ENCODE measurements at regions not wholly inside any gene's neighbourhood (a gene's known extent, or its start where the extent isn't known, plus 50 kb on each side); places are given as distances from the start of the nearest gene placed in this dataset.

DNA sequence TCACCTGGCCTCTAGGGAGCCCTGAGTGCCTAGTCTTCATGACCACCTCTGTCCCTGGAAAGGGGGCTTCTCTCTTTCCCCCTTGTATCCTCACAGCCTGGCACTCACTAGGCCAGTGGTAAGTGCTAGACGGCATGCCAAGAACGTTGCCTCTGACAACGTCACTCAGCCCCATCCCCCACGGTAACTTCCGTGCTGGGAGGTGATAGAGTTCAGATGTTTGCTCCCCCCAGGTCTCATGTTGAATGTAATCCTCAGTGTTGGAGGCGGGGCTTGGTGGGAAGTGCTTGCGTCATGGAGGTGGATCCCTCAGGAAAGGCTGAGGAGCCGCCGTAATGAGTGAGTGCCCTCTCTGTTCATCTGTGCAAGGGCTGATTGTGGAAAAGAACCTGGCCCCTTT lies 343.3 kb upstream of the MKI67 start:
- TF ChIP-seq, protein P1, sequence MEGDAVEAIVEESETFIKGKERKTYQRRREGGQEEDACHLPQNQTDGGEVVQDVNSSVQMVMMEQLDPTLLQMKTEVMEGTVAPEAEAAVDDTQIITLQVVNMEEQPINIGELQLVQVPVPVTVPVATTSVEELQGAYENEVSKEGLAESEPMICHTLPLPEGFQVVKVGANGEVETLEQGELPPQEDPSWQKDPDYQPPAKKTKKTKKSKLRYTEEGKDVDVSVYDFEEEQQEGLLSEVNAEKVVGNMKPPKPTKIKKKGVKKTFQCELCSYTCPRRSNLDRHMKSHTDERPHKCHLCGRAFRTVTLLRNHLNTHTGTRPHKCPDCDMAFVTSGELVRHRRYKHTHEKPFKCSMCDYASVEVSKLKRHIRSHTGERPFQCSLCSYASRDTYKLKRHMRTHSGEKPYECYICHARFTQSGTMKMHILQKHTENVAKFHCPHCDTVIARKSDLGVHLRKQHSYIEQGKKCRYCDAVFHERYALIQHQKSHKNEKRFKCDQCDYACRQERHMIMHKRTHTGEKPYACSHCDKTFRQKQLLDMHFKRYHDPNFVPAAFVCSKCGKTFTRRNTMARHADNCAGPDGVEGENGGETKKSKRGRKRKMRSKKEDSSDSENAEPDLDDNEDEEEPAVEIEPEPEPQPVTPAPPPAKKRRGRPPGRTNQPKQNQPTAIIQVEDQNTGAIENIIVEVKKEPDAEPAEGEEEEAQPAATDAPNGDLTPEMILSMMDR (IDR thresholded peaks at IDR 0.05; ENCODE audit: low read depth, low read length, missing control alignments), result no peak
- DNase-seq (ENCODE audit: extremely low read depth, low read depth), result no peak
- no peak overlapping the region for H3K4me3 ChIP-seq (replicated peaks; ENCODE audit: low read depth, low read length)

DNA sequence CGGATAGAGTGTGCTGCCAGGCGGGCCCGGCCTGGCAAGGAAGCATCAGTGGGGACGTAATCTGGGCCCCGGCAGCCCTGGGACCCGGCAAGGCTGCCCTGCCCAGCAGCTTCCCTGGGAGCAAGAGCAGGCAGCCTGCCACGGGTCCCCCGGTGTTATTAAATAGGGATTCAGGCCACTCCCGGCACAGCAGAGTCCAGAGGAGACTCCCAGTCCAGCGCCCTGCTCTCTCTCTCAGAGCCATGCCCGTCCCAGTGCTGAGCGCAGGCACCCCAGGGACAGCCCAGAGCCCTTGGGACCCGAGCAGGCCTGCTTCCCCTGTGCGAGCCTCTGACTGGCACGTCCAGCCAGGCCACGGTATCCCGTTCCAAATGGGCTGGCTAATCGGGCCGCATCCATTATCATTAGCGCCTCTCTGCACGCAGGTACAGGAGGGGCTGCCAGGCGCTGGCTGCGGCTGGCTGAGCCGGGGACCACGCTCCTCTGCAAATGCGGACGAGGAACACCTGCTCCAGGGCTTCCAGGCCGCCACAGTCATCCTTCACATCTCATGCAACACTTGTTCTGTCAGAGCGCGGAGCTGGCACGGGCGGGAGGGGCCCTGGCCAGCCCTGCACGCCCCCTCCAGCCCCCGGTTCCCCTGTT lies 344.2 kb upstream of the MKI67 start:
- H3K4me3 ChIP-seq (replicated peaks; ENCODE audit: low read depth, low read length), result no peak overlapping the region
- DNase-seq (ENCODE audit: extremely low read depth, low read depth), result no peak
- TF ChIP-seq, protein P1 (IDR thresholded peaks at IDR 0.05; ENCODE audit: low read depth, low read length, missing control alignments), result no peak

DNA sequence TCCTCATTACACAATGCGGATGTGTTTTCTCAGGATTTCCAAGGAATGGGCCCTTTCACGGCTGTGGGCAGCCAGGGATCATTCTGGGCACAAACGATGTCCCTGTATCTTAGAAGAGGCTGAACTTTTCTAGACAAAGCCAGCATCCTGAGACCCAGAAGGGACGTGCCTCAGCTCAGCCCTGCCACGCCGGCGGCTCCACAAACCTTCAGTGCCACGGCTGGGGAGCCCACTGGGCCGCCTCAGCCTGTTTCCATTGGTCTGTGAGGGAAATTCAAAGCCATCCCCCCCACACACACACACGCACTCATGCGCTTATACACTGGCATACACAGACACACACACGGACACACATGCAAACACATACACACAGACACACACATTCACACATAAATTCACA lies 344.9 kb upstream of the MKI67 start:
- no peak for DNase-seq (ENCODE audit: extremely low read depth, low read depth)
- no peak overlapping the region for H3K4me3 ChIP-seq (replicated peaks; ENCODE audit: low read depth, low read length)
- TF ChIP-seq, protein P1 (IDR thresholded peaks at IDR 0.05; ENCODE audit: low read depth, low read length, missing control alignments), result no peak

DNA sequence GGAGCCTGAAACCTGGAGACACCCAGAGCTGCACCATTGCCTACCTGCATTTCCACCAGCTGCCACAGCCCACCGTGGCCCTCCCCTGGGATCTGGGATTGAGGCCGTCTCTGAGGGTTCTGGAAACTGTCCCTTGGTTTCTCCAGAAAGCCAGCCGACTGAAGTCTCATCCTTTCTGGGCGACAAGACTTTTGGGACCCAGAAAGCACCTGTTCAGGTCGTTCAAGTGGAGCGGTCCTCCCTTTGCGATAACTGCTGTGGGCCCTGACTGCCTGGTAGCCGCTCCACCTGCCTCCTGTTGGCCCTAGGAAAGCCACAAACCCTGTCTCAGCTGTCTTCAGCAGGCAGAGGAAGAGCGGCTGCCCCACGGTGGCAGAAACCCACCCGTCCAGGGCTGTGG lies 346.0 kb upstream of the MKI67 start:
- TF ChIP-seq, protein P1 (IDR thresholded peaks at IDR 0.05; ENCODE audit: low read depth, low read length, missing control alignments), result no peak
- H3K4me3 ChIP-seq (replicated peaks; ENCODE audit: low read depth, low read length), result no peak overlapping the region
- no peak for DNase-seq (ENCODE audit: extremely low read depth, low read depth)

DNA sequence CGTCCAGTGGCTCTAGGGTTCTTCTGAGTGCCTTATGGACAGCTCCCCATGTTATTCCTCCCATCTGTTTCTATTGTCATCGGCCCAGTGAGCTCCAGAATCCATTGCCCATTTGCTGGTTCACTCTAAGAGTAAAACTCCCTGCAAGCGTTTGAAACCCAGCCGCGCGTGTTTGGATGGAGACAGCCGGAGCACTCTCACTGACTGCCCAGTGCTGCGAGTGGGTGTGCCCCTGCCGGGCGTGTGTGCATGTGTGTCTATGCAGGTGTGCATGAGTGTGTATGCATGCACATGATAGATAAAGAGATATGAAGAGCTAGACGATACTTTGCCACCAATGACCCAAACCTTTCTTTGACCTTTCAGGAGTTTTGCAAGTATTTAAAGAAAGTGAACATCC lies 347.2 kb upstream of the MKI67 start:
- DNase-seq (ENCODE audit: extremely low read depth, low read depth), result no peak
- TF ChIP-seq, protein P1 (IDR thresholded peaks at IDR 0.05; ENCODE audit: low read depth, low read length, missing control alignments), result no peak
- H3K4me3 ChIP-seq (replicated peaks; ENCODE audit: low read depth, low read length), result no peak overlapping the region

DNA sequence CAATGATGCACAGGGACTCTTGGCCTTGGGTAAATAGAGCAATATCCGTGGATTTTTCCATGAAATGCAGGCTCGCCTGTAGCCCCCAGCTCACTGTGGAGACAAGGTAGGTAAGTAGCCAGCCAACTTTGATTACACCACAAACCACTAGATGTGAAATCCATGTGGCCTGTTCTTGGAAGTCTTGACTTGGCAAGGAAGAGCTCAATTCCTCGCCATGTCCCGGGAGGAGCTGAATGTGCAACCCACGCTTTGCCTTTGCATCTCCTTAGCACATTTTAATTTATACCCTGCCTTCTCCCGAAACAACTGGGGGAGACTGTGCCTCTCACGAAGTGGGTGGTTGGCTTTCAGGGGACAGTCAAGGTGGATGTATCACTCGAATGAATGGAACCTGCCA lies 347.7 kb upstream of the MKI67 start:
- TF ChIP-seq, protein P1 (IDR thresholded peaks at IDR 0.05; ENCODE audit: low read depth, low read length, missing control alignments), result no peak
- no peak for DNase-seq (ENCODE audit: extremely low read depth, low read depth)

DNA sequence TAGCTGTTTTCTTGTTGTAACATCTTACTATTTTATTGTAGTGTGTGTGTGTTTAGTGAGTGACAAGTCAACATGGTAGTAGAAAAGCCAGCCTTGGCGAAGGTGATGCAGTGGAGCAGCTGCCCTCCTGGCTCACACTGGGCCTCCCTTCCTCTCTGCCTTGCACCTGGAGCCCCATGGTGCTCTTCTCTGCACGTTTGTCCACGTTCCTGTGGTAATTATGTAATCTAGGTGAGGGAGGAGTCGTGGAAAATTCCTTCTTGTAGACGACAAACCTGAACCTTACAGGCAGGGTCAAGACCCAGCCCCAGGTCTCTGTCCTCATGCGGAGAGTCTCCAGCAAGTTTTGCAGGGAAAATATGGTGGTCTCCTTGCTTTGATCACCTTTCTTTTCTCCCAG lies 348.3 kb upstream of the MKI67 start:
- H3K4me3 ChIP-seq (replicated peaks; ENCODE audit: low read depth, low read length), result no peak overlapping the region

More for the DNA sequence above, 347.7 kb upstream of the MKI67 start:
- no peak overlapping the region for H3K4me3 ChIP-seq (replicated peaks; ENCODE audit: low read depth, low read length)

More for the DNA sequence above, 348.3 kb upstream of the MKI67 start:
- TF ChIP-seq, protein P1 (IDR thresholded peaks at IDR 0.05; ENCODE audit: low read depth, low read length, missing control alignments), result no peak
- no peak for DNase-seq (ENCODE audit: extremely low read depth, low read depth)

Data from HFF-Myc (cell line).